Ectodermal cell (in vitro differentiated cells): ENCODE measurements at regions not wholly inside any gene's neighbourhood (a gene's known extent, or its start where the extent isn't known, plus 50 kb on each side); places are given as distances from the start of the nearest gene placed in this dataset.

Source experiments
- H3K27ac ChIP-seq: 2 replicates; pipeline ENCODE4 v1.7.0; 2013; ENCODE audit warnings: mild to moderate bottlenecking, low read depth, low read length; ENCODE audit not compliant: insufficient read depth, poor library complexity, severe bottlenecking
- H3K27me3 ChIP-seq: 2 replicates; pipeline ENCODE4 v1.7.0; 2013; ENCODE audit warnings: mild to moderate bottlenecking, low read length; ENCODE audit not compliant: insufficient read depth, control insufficient read depth, poor library complexity, severe bottlenecking
- H3K36me3 ChIP-seq: one replicate; pipeline ENCODE4 v1.7.0; 2013; ENCODE audit warnings: low read length; ENCODE audit not compliant: control insufficient read depth, insufficient read depth
- H3K4me1 ChIP-seq: one replicate; pipeline ENCODE4 v1.7.0; 2013; ENCODE audit warnings: low read length; ENCODE audit not compliant: control insufficient read depth, insufficient read depth
- H3K4me3 ChIP-seq: 2 replicates; pipeline ENCODE4 v1.7.0; 2013; ENCODE audit warnings: low read depth, low read length, control low read depth; ENCODE audit not compliant: insufficient read depth
- H3K9me3 ChIP-seq: 2 replicates; pipeline ENCODE4 v1.7.0; 2013; ENCODE audit warnings: mild to moderate bottlenecking, low read length, moderate library complexity; ENCODE audit not compliant: control insufficient read depth
- WGBS, 2 experiments: methylation state at CpG; one replicate each; pipeline ENCODE4 v1.1.7; 2013; ENCODE audit warnings: missing lambda C conversion rate in 2 of 2; 5-methylcytosine and 5-hydroxymethylcytosine counted together

DNA sequence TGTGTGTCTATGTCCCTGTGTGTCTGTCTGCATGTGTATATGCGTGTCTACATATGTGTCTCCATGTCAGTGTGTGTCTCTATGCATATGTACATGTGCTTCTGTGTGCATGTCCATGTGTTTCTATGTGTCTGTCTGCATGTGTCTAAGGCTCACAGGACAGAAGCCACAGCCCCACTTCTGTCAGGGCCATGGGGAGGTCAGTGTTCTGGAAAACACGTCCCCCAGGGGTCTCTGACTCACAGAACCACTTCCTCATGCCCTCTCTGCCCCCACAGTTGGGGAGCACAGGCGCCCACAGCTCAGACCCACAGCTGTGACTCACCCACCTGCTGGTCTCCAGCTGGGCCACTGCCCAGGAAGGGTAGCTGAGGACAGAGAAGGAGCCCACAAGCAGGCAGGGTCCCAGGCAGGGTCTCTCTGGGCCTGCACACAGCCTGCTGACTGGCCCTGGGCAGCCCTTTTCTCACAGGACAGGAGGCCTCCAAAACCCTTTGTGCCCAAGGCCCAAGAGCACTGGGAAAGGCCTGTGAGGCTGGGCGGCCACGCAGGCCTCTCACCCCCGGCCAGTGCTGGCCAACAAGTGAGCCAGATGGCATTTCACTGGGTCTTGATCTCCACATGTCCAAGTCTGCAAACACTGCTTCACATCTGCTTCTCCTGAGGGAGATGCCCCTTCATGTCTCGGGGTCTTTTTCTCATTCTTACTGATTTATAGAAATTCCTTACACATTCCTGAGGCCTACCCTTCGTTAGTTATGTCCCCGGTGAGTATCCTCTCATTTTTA, 102.9 kb upstream of the FAM20C start:
- Histone ChIP-seq H3K27ac (peak overlapping the region; percentile 32), H3K9me3 (no peaks in the 10 kb centered on the region), H3K4me3 (no peak overlapping the region), H3K36me3 (no peaks in the 10 kb centered on the region), H3K27me3 (no peaks in the 10 kb centered on the region), H3K4me1 (peaks cover 21% of the 10 kb centered on the region)
- 93 to 94% methylated on average over 9 of the region's 9 CpGs for WGBS, 2 experiments

DNA sequence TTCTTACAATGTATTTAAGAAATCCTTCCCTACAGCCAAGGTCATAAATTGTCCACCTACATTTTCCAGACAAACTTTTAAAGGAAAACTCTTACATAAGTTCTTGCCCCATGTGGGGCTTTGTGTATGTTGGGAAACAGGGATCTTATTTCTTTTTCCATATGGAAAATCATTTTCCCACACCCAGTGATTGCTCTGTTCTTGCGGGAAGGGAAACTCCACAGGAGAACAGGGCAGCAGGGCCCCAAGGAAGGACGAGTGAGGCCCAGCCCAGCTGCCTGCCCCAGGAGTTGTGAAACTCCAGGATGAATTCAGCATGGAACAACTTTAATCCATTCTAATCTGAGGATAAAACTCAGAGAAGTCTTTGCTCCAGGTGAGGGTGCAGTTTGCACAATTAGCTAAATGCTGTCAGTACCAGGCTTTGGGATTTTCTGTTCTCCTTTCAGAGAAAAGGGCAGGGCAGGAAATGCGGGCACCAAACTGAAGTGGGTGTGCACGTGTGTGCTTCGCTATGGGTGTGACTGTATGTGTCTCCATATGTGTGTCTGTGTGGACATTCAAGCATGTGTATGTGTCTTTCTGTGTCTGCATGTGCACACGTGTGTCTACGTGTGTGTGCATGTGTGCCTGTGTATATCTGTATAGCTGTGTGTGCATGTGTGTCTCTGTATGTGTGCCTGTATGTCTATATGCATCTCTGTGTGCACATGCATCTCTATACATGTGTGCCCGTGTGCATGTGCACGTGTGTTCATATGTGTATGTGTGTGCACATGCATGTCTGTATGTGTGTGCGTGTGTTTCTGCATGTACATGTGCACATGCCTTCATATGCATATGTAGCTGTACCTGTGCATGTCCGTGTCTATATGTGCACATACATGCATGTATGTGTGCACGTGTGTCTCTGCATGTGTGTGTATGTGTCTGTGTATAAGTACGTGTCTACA, 102.0 kb upstream of the FAM20C start:
- no peaks in the 10 kb centered on the region for H3K36me3 ChIP-seq
- no peak overlapping the region for H3K4me3 ChIP-seq
- peak overlapping the region; percentile 32 for H3K27ac ChIP-seq
- H3K4me1 ChIP-seq, result peaks cover 21% of the 10 kb centered on the region
- 89 to 90% methylated on average over 13 of the region's 13 CpGs for WGBS, 2 experiments
- no peaks in the 10 kb centered on the region for H3K27me3 ChIP-seq
- no peaks in the 10 kb centered on the region for H3K9me3 ChIP-seq

DNA sequence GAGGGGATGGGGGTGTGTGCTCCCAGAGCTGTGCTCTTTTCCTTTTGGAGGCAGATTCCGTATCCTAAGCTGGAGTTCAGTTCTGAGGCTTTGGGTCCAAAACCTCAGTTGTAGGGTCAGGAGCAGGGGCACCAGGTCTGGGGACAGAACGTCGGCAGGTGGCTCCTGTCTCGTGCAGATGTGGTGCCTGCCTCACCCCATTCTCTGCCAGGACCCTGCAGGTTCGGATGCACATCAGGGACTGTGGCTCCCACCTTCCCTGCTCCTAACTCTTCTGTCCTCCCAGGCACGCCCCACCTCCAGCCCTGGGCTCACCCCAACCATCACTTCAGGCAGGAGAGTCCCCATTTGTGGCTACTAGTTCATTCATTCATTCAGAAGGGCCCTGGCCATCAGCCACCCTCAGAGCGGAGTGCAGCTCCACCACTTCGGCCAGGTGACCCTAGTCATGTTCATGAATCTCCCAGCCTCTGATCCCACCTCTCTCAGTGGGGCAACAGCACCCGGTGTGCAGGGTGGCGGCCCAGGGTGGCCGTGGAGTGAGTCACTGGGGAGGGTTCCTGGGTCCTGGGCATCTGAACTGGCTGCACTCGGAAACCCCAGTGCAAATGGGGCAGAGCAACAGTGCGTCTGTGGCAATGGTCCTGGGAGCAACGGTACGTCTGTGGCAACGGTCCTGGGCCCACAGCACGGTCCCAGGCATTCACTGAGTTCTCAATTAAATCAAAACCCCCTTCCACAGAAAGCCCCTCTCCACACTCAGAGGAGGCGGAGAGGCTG, 100.8 kb upstream of the FAM20C start:
- Histone ChIP-seq H3K36me3 (no peaks in the 10 kb centered on the region), H3K4me3 (peak overlapping the region; percentile 1), H3K4me1 (peaks cover 26% of the 10 kb centered on the region), H3K9me3 (no peaks in the 10 kb centered on the region), H3K27me3 (no peaks in the 10 kb centered on the region), H3K27ac (no peak overlapping the region)
- 84 to 86% methylated on average over 18 of the region's 18 CpGs for whole genome bisulfite sequencing, 2 experiments

DNA sequence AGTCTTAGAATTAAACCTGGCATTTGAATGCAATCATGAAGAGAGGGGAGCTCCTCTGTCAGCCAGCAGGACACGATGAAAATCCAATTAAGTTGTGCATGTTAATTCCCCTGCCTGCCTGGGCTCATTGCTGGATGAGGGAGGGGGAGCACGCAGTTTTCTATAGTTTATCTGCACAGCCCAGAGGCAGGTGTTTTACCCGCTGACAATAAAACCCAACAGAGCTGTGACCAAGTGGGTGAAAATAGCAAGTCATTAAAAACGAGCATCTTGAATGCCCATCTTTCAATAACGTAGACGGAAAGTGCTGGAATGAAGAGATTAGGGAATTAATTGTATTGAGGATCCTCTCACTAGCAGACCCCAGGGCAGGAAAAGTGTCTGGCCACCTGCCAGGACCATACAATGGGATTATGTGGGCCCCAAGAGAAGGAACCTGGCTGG, 100.1 kb upstream of the FAM20C start:
- Histone ChIP-seq H3K9me3 (no peaks in the 10 kb centered on the region), H3K36me3 (no peaks in the 10 kb centered on the region), H3K27me3 (no peaks in the 10 kb centered on the region), H3K4me3 (no peak overlapping the region), H3K27ac (no peak overlapping the region), H3K4me1 (peaks cover 26% of the 10 kb centered on the region)
- 38 to 56% methylated on average over 6 of the region's 6 CpGs for WGBS, 2 experiments

DNA sequence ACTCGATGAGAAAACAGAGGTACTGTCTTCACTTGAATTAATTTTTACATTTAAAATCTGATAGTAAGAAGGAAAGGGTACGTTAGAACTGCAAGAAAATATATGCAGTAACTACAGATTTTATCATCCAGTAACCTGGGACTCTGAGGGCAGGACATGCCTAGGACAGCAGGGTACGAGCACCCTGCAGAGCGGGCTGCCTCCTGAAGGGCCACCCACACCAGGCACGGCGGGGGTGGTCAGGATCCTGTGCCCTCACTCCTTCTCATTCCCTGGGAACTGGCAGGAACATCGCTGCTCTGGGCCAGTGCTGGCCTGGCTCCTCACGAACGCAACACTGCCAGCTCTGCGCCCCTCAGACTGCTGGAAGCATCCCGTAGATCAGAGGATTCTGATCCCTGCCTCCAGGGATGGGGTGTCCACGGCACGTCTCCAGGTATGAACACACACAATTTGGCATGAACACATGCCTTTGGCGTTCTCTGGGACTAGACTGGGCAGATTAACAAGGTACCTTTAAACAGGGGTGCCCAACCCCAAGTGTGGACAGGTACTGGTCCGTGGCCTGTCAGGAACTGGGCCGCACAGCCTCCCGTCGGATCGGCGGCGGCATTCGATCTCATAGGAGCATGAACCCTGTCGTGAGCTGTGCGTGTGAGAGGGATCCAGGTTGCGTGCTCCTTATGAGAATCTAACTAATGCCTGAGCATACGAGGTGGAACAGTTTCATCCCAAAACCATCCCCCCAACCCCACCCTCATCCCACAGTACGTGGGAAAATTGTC, 99.3 kb upstream of the FAM20C start:
- H3K4me1 ChIP-seq, result peaks cover 26% of the 10 kb centered on the region
- WGBS, 2 experiments, result 91 to 92% methylated on average over 27 of the region's 27 CpGs
- no peaks in the 10 kb centered on the region for H3K9me3 ChIP-seq
- no peaks in the 10 kb centered on the region for H3K27me3 ChIP-seq
- H3K4me3 ChIP-seq, result no peak overlapping the region
- H3K27ac ChIP-seq, result no peak overlapping the region
- H3K36me3 ChIP-seq, result no peaks in the 10 kb centered on the region

DNA sequence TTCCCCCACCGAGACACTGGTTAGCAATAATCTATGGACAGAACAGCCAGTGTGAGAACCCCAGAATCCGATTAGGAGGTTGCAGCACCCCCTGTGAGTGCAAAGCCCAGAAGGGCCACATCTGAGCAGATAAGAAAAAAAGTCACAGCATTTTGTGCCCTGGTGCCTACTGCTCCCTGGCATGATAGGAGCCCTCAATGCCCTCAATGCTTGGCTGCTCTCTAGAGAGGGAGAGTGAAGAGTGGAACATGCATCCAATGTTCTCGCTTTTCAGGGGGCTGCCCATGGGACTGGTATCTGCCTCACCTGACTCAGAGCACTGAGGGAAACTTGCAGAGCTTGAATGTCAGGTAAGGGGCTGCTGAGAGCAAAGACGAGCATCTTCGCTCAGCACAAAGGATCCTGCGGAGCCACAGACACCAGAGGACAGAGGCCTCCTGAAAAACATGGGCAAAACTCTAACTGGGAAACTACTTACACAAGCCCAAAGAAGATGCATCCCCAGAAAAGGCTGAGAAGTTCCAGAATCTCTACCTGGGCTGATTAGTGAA, 98.0 kb upstream of the FAM20C start:
- Histone ChIP-seq H3K9me3 (no peaks in the 10 kb centered on the region), H3K27ac (no peak overlapping the region), H3K27me3 (no peaks in the 10 kb centered on the region), H3K4me3 (no peak overlapping the region), H3K36me3 (no peaks in the 10 kb centered on the region), H3K4me1 (peaks cover 26% of the 10 kb centered on the region)
- 86 to 92% methylated on average over 6 of the region's 6 CpGs for WGBS, 2 experiments

DNA sequence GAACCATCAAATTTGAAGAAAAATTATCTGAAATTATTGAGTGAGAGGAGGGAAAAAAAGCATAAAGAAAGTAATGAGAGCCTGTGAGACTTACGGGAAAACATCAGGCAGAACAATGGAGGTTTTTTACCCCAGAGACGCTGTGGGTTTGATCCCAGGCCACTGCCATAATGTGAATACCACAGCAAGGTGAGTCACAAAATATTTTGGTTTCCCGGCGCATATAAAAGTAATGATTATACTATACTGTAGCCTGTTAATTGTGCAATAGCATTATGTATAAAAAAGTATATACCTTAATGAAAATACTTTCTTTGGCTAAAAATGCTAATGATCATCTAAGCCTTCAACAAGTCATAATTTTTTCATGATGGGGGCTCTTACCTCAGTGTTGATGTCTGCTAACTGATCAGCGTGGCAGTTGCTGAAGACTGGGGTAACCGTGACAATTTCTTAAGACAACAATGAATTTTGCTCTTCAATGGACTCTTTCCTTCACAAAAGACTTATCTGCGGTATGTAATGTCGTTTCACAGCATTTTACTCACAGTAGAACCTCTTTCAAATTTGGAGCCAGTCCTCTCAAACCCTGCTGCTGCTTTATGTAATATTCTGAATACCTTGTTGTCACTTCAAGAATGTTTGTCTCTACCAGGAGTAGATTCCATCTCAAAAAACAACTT, 97.0 kb upstream of the FAM20C start:
- Histone ChIP-seq H3K4me1 (peaks cover 24% of the 10 kb centered on the region), H3K36me3 (no peaks in the 10 kb centered on the region), H3K9me3 (no peaks in the 10 kb centered on the region), H3K27ac (no peak overlapping the region), H3K27me3 (no peaks in the 10 kb centered on the region), H3K4me3 (no peak overlapping the region)
- 73 to 79% methylated on average over 6 of the region's 8 CpGs for WGBS, 2 experiments

DNA sequence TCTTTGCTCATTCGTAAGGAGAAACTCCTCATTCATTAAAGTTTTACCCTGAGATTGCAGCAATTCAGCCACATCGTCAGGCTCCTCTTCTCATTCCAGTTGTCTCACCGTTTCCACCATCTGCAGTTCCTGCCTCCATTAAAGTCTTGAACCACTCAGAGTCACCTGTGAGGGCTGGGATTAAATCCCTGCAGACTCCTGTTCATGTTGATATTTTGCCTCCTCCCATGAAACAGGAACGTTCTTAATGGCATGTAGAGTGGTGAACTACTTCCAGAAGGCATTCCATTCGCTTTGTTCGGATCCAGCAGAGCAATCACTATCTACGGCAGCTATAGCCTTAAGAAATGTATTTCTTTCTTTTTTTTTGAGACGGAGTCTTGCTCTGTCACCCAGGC, 96.5 kb upstream of the FAM20C start:
- H3K9me3 ChIP-seq, result no peaks in the 10 kb centered on the region
- 70 to 73% methylated on average over 8 of the region's 8 CpGs for WGBS, 2 experiments
- H3K27ac ChIP-seq, result no peak overlapping the region
- no peak overlapping the region for H3K4me3 ChIP-seq
- no peaks in the 10 kb centered on the region for H3K36me3 ChIP-seq
- H3K27me3 ChIP-seq, result no peaks in the 10 kb centered on the region
- H3K4me1 ChIP-seq, result peaks cover 18% of the 10 kb centered on the region

DNA sequence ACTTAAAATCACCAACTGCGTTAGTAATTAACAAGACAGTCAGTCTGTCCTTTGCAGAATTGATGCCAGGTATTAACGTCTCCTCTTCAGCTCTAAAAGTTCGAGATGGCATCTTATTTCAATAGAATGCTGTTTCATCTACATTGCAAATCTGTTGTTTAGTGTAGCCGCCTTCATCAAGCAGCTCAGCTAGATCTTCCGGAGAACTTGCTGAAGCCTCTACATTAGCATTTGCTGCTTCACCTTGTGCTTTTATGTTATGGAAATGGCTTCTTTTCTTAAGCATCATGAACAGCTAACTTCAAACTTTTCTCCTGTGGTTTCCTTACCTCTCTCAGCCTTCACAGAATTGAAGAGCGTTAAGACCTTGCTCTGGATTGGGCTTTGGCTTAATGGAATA, 95.5 kb upstream of the FAM20C start:
- no peak overlapping the region for H3K4me3 ChIP-seq
- no peaks in the 10 kb centered on the region for H3K9me3 ChIP-seq
- 32 to 42% methylated on average over 5 to 6 of the region's 6 CpGs for WGBS, 2 experiments
- no peaks in the 10 kb centered on the region for H3K27me3 ChIP-seq
- H3K27ac ChIP-seq, result no peak overlapping the region
- H3K36me3 ChIP-seq, result no peaks in the 10 kb centered on the region
- peaks cover 8% of the 10 kb centered on the region for H3K4me1 ChIP-seq
